ENCODE measurements at regions not wholly inside any gene's neighbourhood (a gene's known extent, or its start where the extent isn't known, plus 50 kb on each side); places are given as distances from the start of the nearest gene placed in this dataset.
"Not testable (repeated sequence)": the region's sequence is repeated elsewhere in the genome, so short reads cannot be mapped to it uniquely, and the experiment has no call there.

DNA sequence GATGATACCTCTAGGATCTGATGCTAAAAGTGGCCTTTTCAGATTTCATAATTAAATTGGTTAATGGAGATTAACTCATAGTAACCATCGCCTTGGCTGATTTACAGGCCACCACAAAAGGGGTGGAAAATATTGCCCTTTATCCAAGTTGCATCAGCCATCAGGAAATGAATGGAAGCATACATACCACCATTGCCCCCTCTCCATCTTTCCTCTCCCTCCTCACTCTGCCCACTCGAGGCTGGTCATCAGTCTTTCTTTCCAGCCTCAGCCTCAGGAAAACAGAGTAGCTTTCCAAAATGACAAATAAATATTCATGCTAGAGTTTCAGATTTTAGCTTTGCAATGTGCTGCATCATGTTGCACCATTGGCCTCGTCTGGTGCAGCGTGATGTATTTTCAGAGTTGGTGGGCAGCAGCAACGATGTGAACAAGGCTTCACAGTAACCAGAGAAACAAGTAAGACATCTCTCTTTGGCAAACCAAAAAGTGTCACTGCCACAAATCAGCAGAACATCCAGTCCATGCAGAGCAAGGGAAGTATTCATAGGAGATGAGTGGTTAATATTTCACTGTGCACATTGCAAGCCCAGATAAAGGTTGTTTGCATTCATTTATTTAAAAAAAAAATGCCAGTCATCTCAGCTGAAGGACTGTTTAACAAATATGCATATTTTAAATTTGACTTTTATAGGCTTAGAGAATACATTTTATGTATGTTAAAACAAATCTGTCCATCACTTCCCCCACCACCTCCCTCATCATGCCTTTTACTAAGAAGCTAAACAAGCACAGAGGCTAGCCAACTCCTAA, 136.7 kb upstream of the FAT3 start:
- Mint-ChIP-seq H3K27ac (no peak overlapping the region), H3K9me3 (no peaks in the 10 kb centered on the region), H3K4me3 (no peak overlapping the region), H3K4me1 (no peaks in the 10 kb centered on the region), H3K36me3 (no peaks in the 10 kb centered on the region), H3K27me3 (no peaks in the 10 kb centered on the region)
- DNase-seq (no peak), ATAC-seq (replicated peaks) (no peak)

DNA sequence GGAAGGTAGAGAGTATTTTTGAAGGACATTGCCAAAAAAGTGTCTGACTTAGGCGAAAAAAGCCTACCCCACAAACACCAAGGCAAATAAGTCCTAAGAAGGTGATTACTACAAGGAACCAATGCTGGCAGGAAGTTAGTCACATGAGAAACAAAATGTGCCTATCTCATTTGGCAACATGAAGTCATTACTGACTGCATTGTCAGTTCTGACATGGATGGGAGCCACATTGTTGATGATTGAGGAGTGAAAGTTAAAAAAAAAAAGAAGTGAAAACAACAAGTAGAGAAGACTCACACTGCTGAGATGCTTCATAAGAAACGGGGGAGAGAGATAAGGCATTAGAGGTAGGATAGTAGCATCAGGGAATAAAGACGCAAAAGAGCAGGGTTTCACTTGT, 141.5 kb upstream of the FAT3 start:
- DNase-seq, result no peak
- Mint-ChIP-seq H3K27me3 (no peaks in the 10 kb centered on the region), H3K27ac (no peak overlapping the region), H3K9me3 (peaks cover 0 to 11% of the 10 kb centered on the region in 2 donors), H3K36me3 (no peaks in the 10 kb centered on the region), H3K4me1 (no peaks in the 10 kb centered on the region), H3K4me3 (no peak overlapping the region)
- ATAC-seq (replicated peaks), result no peak

- no peak overlapping the region for H3K4me3 Mint-ChIP-seq
- ATAC-seq (replicated peaks), result no peak
- H3K4me1 Mint-ChIP-seq, result no peaks in the 10 kb centered on the region
- peaks cover 0 to 11% of the 10 kb centered on the region in 2 donors for H3K9me3 Mint-ChIP-seq
- no peak for DNase-seq
- H3K27ac Mint-ChIP-seq, result no peak overlapping the region
- no peaks in the 10 kb centered on the region for H3K27me3 Mint-ChIP-seq
- no peaks in the 10 kb centered on the region for H3K36me3 Mint-ChIP-seq
These were observed 142.0 kb upstream of the FAT3 start for GRCh38 chr11:92082652-92083051.

GRCh38 chr11:92074498-92074897, 150.1 kb upstream of the FAT3 start:
- not testable (repeated sequence) for H3K36me3 Mint-ChIP-seq, H3K4me3 Mint-ChIP-seq, H3K4me1 Mint-ChIP-seq

DNA sequence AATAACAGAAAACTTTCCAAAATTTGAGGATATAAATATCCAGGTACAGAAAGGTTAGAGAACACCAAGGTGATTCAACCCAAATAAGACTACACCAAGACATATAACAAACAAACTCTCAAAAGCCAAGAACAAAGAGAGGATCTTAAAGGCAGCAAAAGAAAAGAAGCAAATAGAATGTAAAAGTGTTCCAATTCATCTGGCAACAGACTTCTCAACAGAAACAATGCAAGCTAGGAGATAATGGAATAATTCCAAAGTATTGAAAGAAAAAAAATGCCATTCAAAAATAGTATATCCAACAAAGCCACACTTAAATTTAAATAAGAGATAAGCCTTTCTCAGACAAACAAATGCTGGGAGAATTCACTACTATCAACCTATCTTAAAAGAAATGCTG, 153.0 kb upstream of the FAT3 start:
- Mint-ChIP-seq H3K9me3 (peaks cover 0 to 7% of the 10 kb centered on the region in 2 donors), H3K4me1 (no peaks in the 10 kb centered on the region), H3K27ac (no peak overlapping the region), H3K36me3 (no peaks in the 10 kb centered on the region), H3K4me3 (no peak overlapping the region), H3K27me3 (no peaks in the 10 kb centered on the region)
- DNase-seq (no peak), ATAC-seq (replicated peaks) (no peak)

More at GRCh38 chr11:92074498-92074897, 150.1 kb upstream of the FAT3 start:
- not testable (repeated sequence) for H3K27me3 Mint-ChIP-seq; DNase-seq; ATAC-seq (replicated peaks); H3K27ac Mint-ChIP-seq
- peaks cover 0 to 15% of the 10 kb centered on the region in 2 donors for H3K9me3 Mint-ChIP-seq

DNA sequence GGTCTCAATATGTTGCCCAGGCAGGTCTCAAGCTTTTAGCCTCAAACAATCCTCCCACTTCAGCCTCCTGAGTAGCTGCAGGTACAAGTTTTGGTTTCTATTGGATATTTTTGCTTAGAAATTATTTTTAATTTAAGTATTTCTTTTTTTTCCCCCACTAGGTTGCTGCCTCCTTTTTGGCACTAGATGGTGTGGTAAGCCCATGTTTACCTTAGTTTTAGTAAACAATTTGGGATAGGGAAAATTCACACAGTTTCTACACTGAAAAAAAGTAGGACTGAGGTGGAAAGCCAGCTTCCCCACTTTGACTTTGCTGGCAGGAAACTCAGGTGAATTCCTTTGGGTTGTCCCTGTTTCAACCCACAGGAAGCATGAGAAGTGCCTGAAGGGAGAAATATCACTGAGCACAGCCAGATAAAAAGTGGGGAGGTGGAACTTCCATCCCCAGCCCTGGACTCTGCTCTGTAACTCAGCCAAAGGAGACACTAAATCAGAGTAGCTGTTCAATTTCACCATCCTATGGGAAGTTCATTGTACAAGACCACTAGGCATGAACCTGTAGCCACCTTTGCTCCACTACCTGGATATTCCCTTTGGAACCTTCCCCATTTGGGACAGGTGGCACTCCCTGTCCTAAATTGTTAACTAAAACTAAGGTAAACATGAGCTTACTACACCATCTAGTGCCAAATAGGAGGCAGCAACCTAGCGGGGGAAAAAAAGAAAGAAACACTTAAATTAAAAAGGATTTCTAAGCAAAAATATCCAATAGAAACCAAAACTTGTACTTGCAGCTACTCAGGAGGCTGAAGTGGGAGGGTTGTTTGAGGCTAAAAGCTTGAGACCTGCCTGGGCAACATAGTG, 154.4 kb upstream of the FAT3 start:
- no peak overlapping the region for H3K27ac Mint-ChIP-seq
- no peaks in the 10 kb centered on the region for H3K36me3 Mint-ChIP-seq
- no peak for DNase-seq

DNA sequence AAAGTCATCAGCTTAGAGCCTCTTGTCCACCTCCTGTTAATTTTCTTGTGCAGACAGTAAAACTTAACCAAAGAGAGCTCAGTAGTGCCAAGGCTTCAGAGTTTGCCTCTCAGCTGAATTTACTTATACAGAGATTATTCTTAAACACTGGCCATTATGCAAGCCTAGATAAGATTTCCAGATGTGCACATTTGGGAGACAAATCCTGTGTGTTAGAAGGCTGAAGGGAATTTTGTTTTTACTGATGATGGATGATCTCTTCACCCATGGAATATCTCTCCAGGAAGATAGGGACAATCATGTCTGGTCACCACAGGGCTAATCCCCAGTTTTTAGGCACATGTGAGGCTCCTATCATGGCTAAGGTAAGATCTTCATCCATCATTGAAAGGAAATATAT, 157.6 kb upstream of the FAT3 start:
- H3K27ac Mint-ChIP-seq, result no peak overlapping the region
- ATAC-seq (replicated peaks) (no peak), DNase-seq (no peak)
- no peaks in the 10 kb centered on the region for H3K4me1 Mint-ChIP-seq
- no peaks in the 10 kb centered on the region for H3K36me3 Mint-ChIP-seq
- no peak overlapping the region for H3K4me3 Mint-ChIP-seq
- no peaks in the 10 kb centered on the region for H3K27me3 Mint-ChIP-seq
- peaks cover 4 to 6% of the 10 kb centered on the region in 2 donors for H3K9me3 Mint-ChIP-seq

More for the DNA sequence above, 154.4 kb upstream of the FAT3 start:
- no peaks in the 10 kb centered on the region for H3K4me1 Mint-ChIP-seq
- ATAC-seq (replicated peaks), result no peak
- no peak overlapping the region for H3K4me3 Mint-ChIP-seq
- no peaks in the 10 kb centered on the region for H3K27me3 Mint-ChIP-seq
- H3K9me3 Mint-ChIP-seq, result peaks cover 0 to 5% of the 10 kb centered on the region in 2 donors

DNA sequence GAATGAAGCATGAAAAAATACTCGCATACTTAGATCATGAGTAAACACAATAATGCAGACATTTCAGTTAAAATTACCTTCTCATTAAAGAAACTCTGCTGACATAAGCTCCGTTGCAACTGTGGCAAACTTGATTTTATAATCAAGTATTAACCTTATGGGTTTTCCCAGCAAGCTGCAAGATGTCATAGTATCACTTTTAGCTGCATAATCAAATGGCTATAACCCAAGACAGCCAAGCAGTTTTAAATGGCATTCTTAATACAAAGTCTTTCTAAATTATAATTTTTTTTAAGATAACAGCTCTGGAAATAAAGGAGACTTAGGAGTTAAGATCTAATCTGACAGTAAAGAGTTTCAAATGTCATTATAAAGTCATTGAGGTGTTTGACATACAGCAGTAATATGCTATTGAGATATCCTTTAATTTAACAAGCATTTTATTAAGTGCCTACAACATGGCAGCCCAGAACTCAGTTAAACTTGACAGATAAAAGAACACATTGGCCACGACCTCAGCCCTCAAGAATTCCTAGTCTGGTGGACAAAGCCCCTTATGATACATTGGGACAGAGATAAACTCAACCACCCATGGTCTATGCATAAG, 163.1 kb upstream of the FAT3 start:
- H3K27ac Mint-ChIP-seq, result no peak overlapping the region
- no peaks in the 10 kb centered on the region for H3K4me1 Mint-ChIP-seq
- H3K36me3 Mint-ChIP-seq, result no peaks in the 10 kb centered on the region
- ATAC-seq (replicated peaks) (no peak), DNase-seq (no peak)
- no peak overlapping the region for H3K4me3 Mint-ChIP-seq
- H3K9me3 Mint-ChIP-seq, result peaks cover 4% of the 10 kb centered on the region in 2 donors
- H3K27me3 Mint-ChIP-seq, result no peaks in the 10 kb centered on the region

- H3K9me3 Mint-ChIP-seq, result peaks cover under 1 to 2% of the 10 kb centered on the region in 2 donors
- no peaks in the 10 kb centered on the region for H3K36me3 Mint-ChIP-seq
- no peak overlapping the region for H3K27ac Mint-ChIP-seq
- no peak for DNase-seq
- H3K4me3 Mint-ChIP-seq, result no peak overlapping the region
- H3K4me1 Mint-ChIP-seq, result no peaks in the 10 kb centered on the region
- H3K27me3 Mint-ChIP-seq, result no peaks in the 10 kb centered on the region
- ATAC-seq (replicated peaks), result no peak
These were observed 166.7 kb upstream of the FAT3 start for GRCh38 chr11:92057849-92058442.

GRCh38 chr11:92053216-92053615, 171.4 kb upstream of the FAT3 start:
- Mint-ChIP-seq H3K9me3 (peaks cover 2 to 3% of the 10 kb centered on the region in 2 donors), H3K27me3 (no peaks in the 10 kb centered on the region), H3K4me1 (no peaks in the 10 kb centered on the region), H3K27ac (no peak overlapping the region), H3K4me3 (no peak overlapping the region), H3K36me3 (no peaks in the 10 kb centered on the region)
- ATAC-seq (replicated peaks) (no peak), DNase-seq (no peak)

GRCh38 chr11:92050305-92050704, 174.3 kb upstream of the FAT3 start:
- H3K27ac Mint-ChIP-seq, result no peak overlapping the region
- no peak for ATAC-seq (replicated peaks)

GRCh38 chr11:92048415-92048814, 176.2 kb upstream of the FAT3 start:
- Mint-ChIP-seq H3K27ac (no peak overlapping the region), H3K27me3 (no peaks in the 10 kb centered on the region), H3K4me3 (no peak overlapping the region), H3K36me3 (no peaks in the 10 kb centered on the region), H3K9me3 (peaks cover 3 to 6% of the 10 kb centered on the region in 2 donors), H3K4me1 (no peaks in the 10 kb centered on the region)
- ATAC-seq (replicated peaks) (no peak), DNase-seq (no peak)

More at GRCh38 chr11:92050305-92050704, 174.3 kb upstream of the FAT3 start:
- Mint-ChIP-seq H3K9me3 (peaks cover 3% of the 10 kb centered on the region in 2 donors), H3K4me1 (no peaks in the 10 kb centered on the region), H3K36me3 (no peaks in the 10 kb centered on the region), H3K27me3 (no peaks in the 10 kb centered on the region), H3K4me3 (no peak overlapping the region)
- no peak for DNase-seq

DNA sequence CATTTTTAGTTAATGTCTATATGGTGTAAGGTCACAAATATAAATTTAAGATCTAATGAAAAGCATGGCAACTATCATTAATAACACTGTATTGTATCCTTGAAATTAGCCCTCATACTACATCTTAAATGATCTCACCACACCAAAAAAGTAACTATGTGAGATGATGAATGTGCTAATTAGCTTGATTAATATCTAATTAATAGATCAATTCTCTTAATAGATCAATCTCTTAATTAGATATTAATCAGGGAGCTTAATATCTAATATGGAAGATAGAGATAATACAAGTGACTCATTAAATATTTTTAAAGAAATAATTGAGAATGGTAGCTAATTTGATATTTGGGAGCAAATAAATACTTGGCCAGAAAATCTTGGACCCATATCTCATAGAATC, 178.5 kb upstream of the FAT3 start:
- no peaks in the 10 kb centered on the region for H3K4me1 Mint-ChIP-seq
- no peak overlapping the region for H3K4me3 Mint-ChIP-seq
- ATAC-seq (replicated peaks) (no peak), DNase-seq (no peak)
- no peaks in the 10 kb centered on the region for H3K27me3 Mint-ChIP-seq
- no peaks in the 10 kb centered on the region for H3K36me3 Mint-ChIP-seq
- no peak overlapping the region for H3K27ac Mint-ChIP-seq
- peaks cover 3 to 4% of the 10 kb centered on the region in 2 donors for H3K9me3 Mint-ChIP-seq

DNA sequence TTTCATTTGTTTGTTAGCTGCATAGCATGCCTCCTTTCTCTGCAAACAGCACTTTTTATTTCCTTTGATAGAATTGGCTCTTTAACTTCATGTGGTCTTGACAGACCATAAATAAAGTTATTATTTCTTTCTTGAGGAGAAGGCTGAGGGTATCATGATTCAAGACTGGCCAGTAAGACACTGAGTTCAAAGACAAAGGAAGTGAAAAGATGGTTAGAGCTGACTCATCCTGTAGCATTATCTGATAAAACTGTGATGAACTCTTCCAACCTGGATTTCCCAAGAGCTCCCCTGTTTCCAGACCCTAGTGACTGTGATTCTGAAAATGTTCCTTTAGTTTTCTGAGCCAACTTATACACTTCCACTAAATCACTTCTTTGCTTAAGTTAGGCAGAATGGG, 179.3 kb upstream of the FAT3 start:
- Mint-ChIP-seq H3K27me3 (no peaks in the 10 kb centered on the region), H3K9me3 (peaks cover 3 to 4% of the 10 kb centered on the region in 2 donors), H3K36me3 (no peaks in the 10 kb centered on the region), H3K27ac (no peak overlapping the region), H3K4me3 (no peak overlapping the region), H3K4me1 (no peaks in the 10 kb centered on the region)
- no peak for ATAC-seq (replicated peaks)
- DNase-seq, result no peak

Measured in stimulated activated naive B cell treated with anti-CD40 and anti-IgM and Interleukin-4, amounts not matched to agents 10 μg/mL and 1 μg/mL and 100 μg/mL, for 72 hours (primary cell).